Colonic mucosa (tissue), 4 donors: ENCODE measurements at regions not wholly inside any gene's neighbourhood (a gene's known extent, or its start where the extent isn't known, plus 50 kb on each side); places are given as distances from the start of the nearest gene placed in this dataset.

Experiments used
- DNase-seq: peaks from one replicate; pipeline ENCODE4 v3.0.0-alpha.2; 2020
- H3K27ac ChIP-seq: fragments of 200-600 bp; one replicate; pipeline ENCODE4 v1.8.0; 2021
- H3K27me3 ChIP-seq: fragments of 200-600 bp; one replicate; pipeline ENCODE4 v1.8.0; 2021
- H3K36me3 ChIP-seq: fragments of 200-600 bp; one replicate; pipeline ENCODE4 v1.8.0; 2021
- H3K4me1 ChIP-seq: fragments of 200-600 bp; one replicate; pipeline ENCODE4 v1.8.0; 2021; ENCODE audit warnings: mild to moderate bottlenecking
- H3K4me3 ChIP-seq: fragments of 200-600 bp; one replicate; pipeline ENCODE4 v1.8.0; 2021
- H3K9ac ChIP-seq, 2 donors: one replicate each; pipeline ENCODE4 v1.7.0; 2013; ENCODE audit warnings: control low read depth in 2 of 2, low read depth in 2 of 2, low read length in 2 of 2
- H3K9me3 ChIP-seq: fragments of 200-600 bp; one replicate; pipeline ENCODE4 v1.8.0; 2021
- CTCF ChIP-seq: fragments of 200-600 bp; IDR thresholded peaks from one replicate; pipeline ENCODE4 v1.8.0; 2022; ENCODE audit warnings: antibody characterized with exemption, mild to moderate bottlenecking
- intact Hi-C: fragments of 100-400 bp; cut with DNase I; formaldehyde crosslinking; loops from one replicate; pipeline ENCODE4 v1.14.1; 2022
- donor health status: healthy.
- donor health status: DM: no; HTN: no; CAD: no.
- donor health status: DM: no; HTN: no; CAD: no.

DNA sequence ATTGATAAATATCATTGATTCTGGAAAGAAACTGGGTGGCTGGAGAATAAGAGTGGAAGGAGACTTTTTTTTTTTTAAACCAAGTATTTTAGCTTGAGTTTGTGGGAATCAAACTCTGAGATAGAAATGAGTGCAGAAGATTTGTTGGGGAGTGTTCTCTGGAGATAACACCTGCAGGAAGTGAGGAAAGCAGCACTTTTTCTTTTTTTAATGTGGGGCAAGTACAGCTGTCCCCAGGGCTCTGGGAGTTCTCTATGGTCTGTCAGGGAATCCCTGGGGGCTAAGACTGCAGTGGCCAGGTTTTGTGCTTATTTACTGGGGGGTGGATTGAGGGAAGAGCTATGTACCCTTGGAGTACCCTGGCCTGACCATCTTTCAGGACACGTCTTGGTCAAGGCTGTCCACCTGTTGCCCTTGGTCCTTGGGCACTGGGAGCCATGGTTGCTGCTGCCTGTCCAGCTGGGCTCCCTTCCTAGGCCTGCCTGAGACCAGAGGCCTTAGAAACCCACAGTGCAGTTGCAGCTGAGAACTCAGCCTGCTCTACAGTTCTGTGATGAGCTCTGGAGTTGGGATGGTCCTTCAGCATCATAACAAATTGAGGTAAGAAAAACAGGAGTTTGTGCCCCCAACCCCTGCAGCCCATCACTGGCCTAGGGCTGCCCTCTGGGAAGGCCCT lies 85.8 kb downstream of the PHAX start:
- no peak for DNase-seq
- intact Hi-C loops: no loop called here
- H3K4me1 ChIP-seq: no peaks in the 10 kb centered on the region
- no peak overlapping the region for H3K4me3 ChIP-seq
- no peaks in the 10 kb centered on the region for H3K36me3 ChIP-seq
- H3K9ac ChIP-seq: no peak overlapping the region
- no peak overlapping the region for H3K27ac ChIP-seq
- H3K9me3 ChIP-seq: no peaks in the 10 kb centered on the region
- H3K27me3 ChIP-seq: no peaks in the 10 kb centered on the region
- no peak for TF ChIP-seq CTCF

- intact Hi-C loops: no loop called here
- no peak for TF ChIP-seq CTCF
- H3K27me3 ChIP-seq: no peaks in the 10 kb centered on the region
Observed at GRCh38 chr5:126692971-126693370, 84.0 kb upstream of the LMNB1 start.

GRCh38 chr5:126693806-126694205 lies 83.1 kb upstream of the LMNB1 start:
- Histone ChIP-seq H3K27ac (no peak overlapping the region), H3K9me3 (no peaks in the 10 kb centered on the region), H3K4me1 (no peaks in the 10 kb centered on the region), H3K27me3 (no peaks in the 10 kb centered on the region), H3K9ac (no peak overlapping the region), H3K36me3 (no peaks in the 10 kb centered on the region), H3K4me3 (no peak overlapping the region)
- intact Hi-C loops: no loop called here
- no peak for TF ChIP-seq CTCF
- no peak for DNase-seq

More at GRCh38 chr5:126692971-126693370, 84.0 kb upstream of the LMNB1 start:
- Histone ChIP-seq H3K4me1 (no peaks in the 10 kb centered on the region), H3K9ac (no peak overlapping the region), H3K36me3 (no peaks in the 10 kb centered on the region), H3K9me3 (no peaks in the 10 kb centered on the region), H3K27ac (no peak overlapping the region), H3K4me3 (no peak overlapping the region)
- DNase-seq: no peak

DNA sequence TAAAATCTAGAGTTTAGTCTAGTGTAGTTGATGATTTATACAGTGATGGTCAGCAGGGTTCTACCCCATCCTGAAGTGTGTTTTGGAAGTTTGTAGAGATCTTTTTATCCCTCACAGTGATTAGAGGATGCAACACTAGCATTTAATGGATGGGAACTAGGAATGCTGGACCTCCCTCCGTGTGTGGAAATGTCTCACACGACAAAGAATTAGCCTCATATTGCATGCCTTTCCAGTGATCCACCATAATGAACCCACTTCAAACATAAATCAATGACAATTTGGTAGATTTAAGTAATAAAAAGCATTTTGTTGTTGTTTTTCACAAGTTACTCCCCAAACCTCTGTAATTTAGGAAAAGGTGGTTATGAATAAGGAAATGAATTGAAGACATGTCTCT lies 82.5 kb upstream of the LMNB1 start:
- Histone ChIP-seq H3K36me3 (no peaks in the 10 kb centered on the region), H3K27me3 (no peaks in the 10 kb centered on the region), H3K4me1 (no peaks in the 10 kb centered on the region), H3K9ac (no peak overlapping the region), H3K27ac (no peak overlapping the region), H3K4me3 (no peak overlapping the region), H3K9me3 (no peaks in the 10 kb centered on the region)
- TF ChIP-seq CTCF: no peak
- no peak for DNase-seq
- intact Hi-C loops: no loop called here

DNA sequence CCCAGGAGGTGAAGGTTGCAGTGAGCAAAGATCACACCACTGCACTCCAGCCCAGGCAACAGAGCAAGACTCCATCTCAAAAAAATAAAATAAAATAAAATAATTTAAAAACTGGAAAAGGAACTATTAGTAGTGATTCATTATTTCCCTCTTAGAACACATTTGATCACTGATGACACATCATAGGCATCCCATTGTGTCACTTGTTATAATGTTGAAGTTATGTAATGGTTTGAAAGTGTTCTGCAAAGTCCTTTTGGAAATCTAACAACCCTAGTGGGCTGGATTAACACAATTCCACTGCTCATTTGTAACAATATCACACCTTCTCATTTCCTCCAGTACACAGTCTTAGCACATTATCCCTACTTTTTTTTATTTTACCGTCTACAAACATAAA lies 81.8 kb upstream of the LMNB1 start:
- no peaks in the 10 kb centered on the region for H3K4me1 ChIP-seq
- no peaks in the 10 kb centered on the region for H3K27me3 ChIP-seq
- DNase-seq: no peak
- no peaks in the 10 kb centered on the region for H3K9me3 ChIP-seq
- no peak for TF ChIP-seq CTCF
- no peak overlapping the region for H3K9ac ChIP-seq
- no peaks in the 10 kb centered on the region for H3K36me3 ChIP-seq
- H3K27ac ChIP-seq: no peak overlapping the region
- no peak overlapping the region for H3K4me3 ChIP-seq
- intact Hi-C loops: no loop called here
